GM20000 (cell line): ENCODE measurements at regions not wholly inside any gene's neighbourhood (a gene's known extent, or its start where the extent isn't known, plus 50 kb on each side); places are given as distances from the start of the nearest gene placed in this dataset.

Experiments
- DNase-seq: peaks from one replicate; pipeline ENCODE4 v3.0.0; 2012; ENCODE audit warnings: low spot score
- TF ChIP-seq, protein P1 (sequence below): IDR thresholded peaks from 2 replicates; pipeline ENCODE4 v1.5.1; 2012; ENCODE audit warnings: mild to moderate bottlenecking, control low read depth; ENCODE audit errors: extremely low read depth, missing control alignments

DNA sequence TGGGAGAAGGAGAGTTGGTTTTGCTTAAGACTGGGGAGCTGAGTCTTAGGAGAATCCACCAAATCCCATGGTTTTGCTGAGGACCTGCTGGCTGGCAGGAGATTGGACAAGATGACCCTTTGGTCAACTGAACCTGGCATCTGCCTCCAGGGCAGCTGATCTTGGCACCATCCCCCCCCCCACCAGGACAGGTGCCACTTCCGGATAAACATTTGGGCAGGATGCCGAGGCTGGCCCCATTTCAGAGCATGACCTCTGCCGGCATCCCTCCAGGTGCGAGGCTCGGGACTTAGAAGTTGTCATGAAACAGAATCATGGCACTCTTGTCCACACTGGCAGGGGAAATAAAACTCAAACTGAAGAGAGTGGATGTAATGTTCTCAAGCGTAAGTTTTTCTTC, 165.6 kb downstream of the MACROH2A1 start:
- TF ChIP-seq, protein P1, sequence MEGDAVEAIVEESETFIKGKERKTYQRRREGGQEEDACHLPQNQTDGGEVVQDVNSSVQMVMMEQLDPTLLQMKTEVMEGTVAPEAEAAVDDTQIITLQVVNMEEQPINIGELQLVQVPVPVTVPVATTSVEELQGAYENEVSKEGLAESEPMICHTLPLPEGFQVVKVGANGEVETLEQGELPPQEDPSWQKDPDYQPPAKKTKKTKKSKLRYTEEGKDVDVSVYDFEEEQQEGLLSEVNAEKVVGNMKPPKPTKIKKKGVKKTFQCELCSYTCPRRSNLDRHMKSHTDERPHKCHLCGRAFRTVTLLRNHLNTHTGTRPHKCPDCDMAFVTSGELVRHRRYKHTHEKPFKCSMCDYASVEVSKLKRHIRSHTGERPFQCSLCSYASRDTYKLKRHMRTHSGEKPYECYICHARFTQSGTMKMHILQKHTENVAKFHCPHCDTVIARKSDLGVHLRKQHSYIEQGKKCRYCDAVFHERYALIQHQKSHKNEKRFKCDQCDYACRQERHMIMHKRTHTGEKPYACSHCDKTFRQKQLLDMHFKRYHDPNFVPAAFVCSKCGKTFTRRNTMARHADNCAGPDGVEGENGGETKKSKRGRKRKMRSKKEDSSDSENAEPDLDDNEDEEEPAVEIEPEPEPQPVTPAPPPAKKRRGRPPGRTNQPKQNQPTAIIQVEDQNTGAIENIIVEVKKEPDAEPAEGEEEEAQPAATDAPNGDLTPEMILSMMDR, result no peak
- no peak for DNase-seq

DNA sequence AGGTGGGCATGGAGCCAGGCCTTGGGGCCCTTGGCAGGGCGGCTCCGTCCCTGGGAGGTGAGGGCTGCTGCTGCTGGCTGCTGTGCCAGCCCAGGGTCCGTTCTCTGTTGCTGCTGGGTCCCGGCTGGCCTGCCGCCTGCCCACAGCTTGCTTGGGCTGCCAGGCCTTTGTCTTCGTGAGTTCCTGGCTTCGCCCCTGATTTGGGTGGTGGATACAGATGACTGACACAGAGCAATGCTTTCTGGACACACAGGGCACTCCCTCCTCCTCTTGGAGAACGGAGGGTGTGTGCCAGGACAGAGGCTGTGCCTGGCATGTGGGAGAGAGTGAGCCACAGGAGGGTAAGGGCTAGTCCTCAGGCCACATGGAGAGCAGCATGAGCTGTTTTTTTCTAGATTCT, 166.1 kb downstream of the MACROH2A1 start:
- DNase-seq, result no peak

DNA sequence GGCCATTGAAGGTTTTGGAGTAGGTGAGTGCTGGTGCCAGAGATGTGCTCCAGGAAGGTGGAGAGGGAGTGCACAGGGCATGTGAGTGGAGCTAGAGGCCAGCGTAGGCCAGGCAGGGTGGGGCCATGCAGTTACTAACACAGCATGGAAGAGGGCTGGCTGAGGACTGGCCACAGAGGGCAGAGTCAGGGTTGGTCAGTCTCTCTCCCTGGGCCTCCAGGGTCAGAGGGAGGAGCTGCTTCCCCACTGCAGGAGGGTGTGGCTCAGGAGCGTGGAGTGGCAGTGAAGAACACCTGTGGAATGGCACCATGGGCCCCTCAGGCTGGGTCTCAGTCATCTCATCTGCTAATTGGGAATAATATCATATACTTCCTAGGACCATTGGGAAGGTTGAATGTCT, 167.7 kb downstream of the MACROH2A1 start:
- no peak for DNase-seq
- TF ChIP-seq, protein P1, result no peak

More for the DNA sequence above, 166.1 kb downstream of the MACROH2A1 start:
- TF ChIP-seq, protein P1, result no peak

DNA sequence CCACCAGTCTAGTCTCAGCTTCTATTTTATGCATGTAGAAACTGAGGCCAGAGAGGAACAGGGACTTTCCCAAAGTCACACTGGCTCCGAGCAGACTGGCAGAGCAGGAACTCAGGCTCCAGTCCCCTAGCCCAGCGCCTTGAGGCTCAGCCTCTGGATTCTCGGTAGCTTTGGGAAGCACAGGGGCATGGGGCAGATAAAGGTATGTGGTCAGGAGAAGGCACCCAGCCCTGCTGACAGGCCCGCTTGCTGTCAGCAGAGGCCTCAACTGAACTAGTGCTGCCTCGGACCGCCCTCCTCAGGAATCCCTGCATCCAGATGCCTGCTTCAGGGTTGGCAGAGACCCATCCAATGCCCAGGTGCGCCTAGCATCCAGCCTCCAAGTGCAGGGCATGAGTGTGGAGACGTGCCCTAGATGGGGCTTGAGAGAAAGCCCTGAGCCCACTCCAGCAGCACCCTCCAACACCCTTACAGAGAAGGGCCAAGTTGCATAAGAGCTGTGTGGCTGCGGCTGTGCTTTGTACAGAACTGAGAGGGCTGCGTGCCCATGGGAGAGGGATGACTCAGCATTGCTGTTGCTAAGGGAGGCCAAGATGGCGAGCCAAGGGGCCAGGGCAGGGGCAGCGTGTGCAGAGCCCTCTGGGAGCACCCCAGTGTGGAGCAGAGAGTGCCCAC, 168.6 kb downstream of the MACROH2A1 start:
- TF ChIP-seq, protein P1, result no peak
- DNase-seq, result no peak

DNA sequence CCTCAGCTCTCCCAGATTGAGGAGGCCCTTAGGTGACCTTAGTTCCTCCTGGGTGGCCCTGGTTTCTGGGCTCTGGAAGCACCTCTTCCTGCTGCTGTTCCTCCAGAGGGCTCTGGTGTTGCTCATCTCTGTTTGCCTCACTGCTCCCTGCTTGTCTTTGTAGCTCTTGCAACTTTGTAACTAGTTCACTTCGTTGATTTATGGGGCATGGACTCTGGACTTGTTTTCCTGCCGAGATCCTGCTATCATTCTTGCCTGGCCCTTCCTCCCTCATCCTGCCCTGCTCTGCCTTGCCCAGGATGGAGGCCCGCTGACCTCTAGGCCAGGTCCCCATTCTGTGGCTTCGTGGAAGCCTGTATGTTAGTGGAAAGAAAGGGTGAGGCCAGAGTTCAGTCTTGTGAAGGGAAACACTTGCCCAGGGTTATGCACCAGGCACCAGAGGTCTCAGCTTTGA, 169.3 kb downstream of the MACROH2A1 start:
- DNase-seq, result no peak
- TF ChIP-seq, protein P1, result no peak

DNA sequence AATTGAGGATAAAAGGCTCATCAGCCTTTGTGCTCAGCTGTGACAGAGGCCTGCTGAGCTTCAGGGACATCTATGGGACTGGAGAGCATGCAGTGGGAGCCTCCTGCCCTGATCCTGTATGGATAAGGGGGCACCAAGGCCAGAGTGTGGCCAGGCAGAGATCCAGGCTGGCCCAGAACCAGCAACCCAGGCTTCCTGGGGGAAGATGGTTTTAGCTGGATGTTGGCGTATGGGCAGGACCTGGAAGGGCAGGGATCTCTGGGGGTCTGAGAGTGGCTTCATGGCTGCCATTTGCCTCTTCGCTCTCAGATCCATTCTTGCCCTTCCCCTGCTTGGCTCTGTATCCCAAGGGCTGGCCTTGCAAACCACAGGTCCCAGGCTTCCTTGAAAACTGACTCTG, 169.9 kb downstream of the MACROH2A1 start:
- no peak for DNase-seq
- TF ChIP-seq, protein P1, result no peak

DNA sequence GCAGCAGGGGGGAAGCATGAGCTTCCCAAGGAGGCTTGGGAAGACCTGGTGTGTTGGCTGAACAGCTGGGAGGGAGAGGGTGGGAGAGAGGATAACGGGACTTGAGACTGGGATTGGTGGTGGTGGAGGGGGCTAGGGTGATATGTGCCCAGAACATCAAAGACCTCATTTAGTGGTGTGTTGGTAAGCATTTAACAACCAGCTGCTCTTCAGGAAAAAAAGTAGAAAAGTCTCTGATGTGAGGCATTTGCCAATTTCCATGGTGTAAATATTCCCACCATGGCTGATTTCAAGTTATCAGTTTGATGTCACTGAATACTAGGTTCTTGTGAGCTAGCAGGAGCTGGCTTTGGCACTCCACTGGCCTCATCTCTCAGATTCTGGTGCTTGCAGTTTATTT, 170.8 kb downstream of the MACROH2A1 start:
- TF ChIP-seq, protein P1, result no peak
- DNase-seq, result no peak
